Fibroblast of pulmonary artery (primary cell): ENCODE measurements at regions not wholly inside any gene's neighbourhood (a gene's known extent, or its start where the extent isn't known, plus 50 kb on each side); places are given as distances from the start of the nearest gene placed in this dataset.

Experiments
- DNase-seq: peaks from one replicate; pipeline ENCODE4 v3.0.0-alpha.2; 2010; ENCODE audit warnings: low read depth
- H3K4me3 ChIP-seq: replicated peaks from 2 replicates; pipeline ENCODE4 v1.5.1; 2011; ENCODE audit warnings: low read depth, mild to moderate bottlenecking, control low read depth, low read length, moderate library complexity
- CTCF ChIP-seq: IDR thresholded peaks from 2 replicates; pipeline ENCODE4 v1.5.1; 2011; ENCODE audit warnings: mild to moderate bottlenecking, control low read depth, low read length, inconsistent platforms; ENCODE audit errors: missing control alignments

- H3K4me3 ChIP-seq = no peak overlapping the region
- no peak for DNase-seq
- TF ChIP-seq CTCF = no peak
These were observed 166.1 kb downstream of the MN1 start for GRCh38 chr22:27635435-27635834.

GRCh38 chr22:27635852-27636251 is 165.7 kb downstream of the MN1 start:
- DNase-seq = no peak
- no peak for TF ChIP-seq CTCF
- no peak overlapping the region for H3K4me3 ChIP-seq

GRCh38 chr22:27636716-27637508 is 164.6 kb downstream of the MN1 start:
- no peak overlapping the region for H3K4me3 ChIP-seq
- no peak for DNase-seq
- no peak for TF ChIP-seq CTCF

- no peak overlapping the region for H3K4me3 ChIP-seq
- no peak for TF ChIP-seq CTCF
- peak; percentile 41 for DNase-seq
These were observed 164.0 kb downstream of the MN1 start for GRCh38 chr22:27637604-27638003.

GRCh38 chr22:27638329-27639233 is 163.0 kb downstream of the MN1 start:
- no peak for TF ChIP-seq CTCF
- no peak overlapping the region for H3K4me3 ChIP-seq
- DNase-seq = no peak

GRCh38 chr22:27639248-27640086 is 162.1 kb downstream of the MN1 start:
- no peak for DNase-seq
- no peak overlapping the region for H3K4me3 ChIP-seq
- no peak for TF ChIP-seq CTCF
